Ascending aorta (tissue), 2 donors: ENCODE measurements at regions not wholly inside any gene's neighbourhood (a gene's known extent, or its start where the extent isn't known, plus 50 kb on each side); places are given as distances from the start of the nearest gene placed in this dataset.

Experiments
- DNase-seq, 2 donors: peaks; one replicate each; pipeline ENCODE4 v3.0.0-alpha.2; 2019; ENCODE audit warnings: low spot score in 2 of 2
- H3K27ac ChIP-seq, 2 donors: fragments of 200-600 bp; sonication (generic); one replicate each; pipeline ENCODE4 v1.5.1; 2016 to 2017; ENCODE audit warnings: mild to moderate bottlenecking in 1 of 2
- H3K27me3 ChIP-seq: fragments of 200-600 bp; sonication (generic); one replicate; pipeline ENCODE4 v1.5.1; 2017
- H3K36me3 ChIP-seq, 2 donors: fragments of 200-600 bp; sonication (generic); one replicate each; pipeline ENCODE4 v1.5.1; 2016
- H3K4me1 ChIP-seq, 2 donors: fragments of 200-600 bp; sonication (generic); one replicate each; pipeline ENCODE4 v1.5.1; 2016 to 2017; ENCODE audit warnings: mild to moderate bottlenecking in 1 of 2
- H3K4me3 ChIP-seq, 2 donors: fragments of 200-600 bp; sonication (generic); one replicate each; pipeline ENCODE4 v1.5.1; 2016 to 2017; ENCODE audit warnings: mild to moderate bottlenecking in 1 of 2
- H3K9me3 ChIP-seq, 2 donors: fragments of 200-600 bp; sonication (generic); one replicate each; pipeline ENCODE4 v1.5.1; 2016
- CTCF ChIP-seq, 3 experiments: fragments of 200-600 bp in 2 of 3; fragments of 450-650 bp in 1 of 3; sonication (generic) in 2 of 3; IDR thresholded peaks; one replicate each; pipeline ENCODE4 v1.5.1; 2016 to 2019; ENCODE audit warnings: antibody characterized with exemption in 3 of 3, mild to moderate bottlenecking in 1 of 3, moderate library complexity in 1 of 3
- intact Hi-C: fragments of 100-400 bp; cut with DNase I; formaldehyde crosslinking; loops from one replicate; pipeline ENCODE4 v1.15.1; 2023

DNA sequence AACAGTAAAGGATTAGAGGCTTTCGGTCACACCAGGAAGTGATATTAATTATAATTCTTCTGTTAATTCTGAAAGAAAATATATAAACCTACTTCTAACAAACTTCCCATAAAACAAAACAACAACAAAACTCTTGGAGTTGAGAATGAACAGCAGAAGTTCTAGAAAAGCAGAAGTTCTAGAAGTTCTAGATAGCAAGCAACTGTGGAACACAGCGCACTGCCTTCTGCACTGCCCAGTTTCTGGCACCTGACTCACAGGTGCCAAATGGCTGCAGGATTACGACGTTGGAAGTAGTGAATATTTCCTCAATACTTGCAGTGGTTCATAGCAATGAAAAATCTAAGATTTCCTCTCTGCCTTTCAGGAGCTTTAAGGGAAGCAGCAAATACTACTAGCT, 132.2 kb downstream of the OR13A1 start:
- Histone ChIP-seq H3K4me1 (peaks cover 0 to 13% of the 10 kb centered on the region in 2 donors), H3K4me3 (no peak overlapping the region), H3K36me3 (no peaks in the 10 kb centered on the region), H3K9me3 (no peaks in the 10 kb centered on the region), H3K27ac (no peak overlapping the region), H3K27me3 (no peaks in the 10 kb centered on the region)
- no peak for TF ChIP-seq CTCF (IDR thresholded peaks at IDR 0.05)
- intact Hi-C loops, result loop anchor here (5.0 to 10.0 kb wide), 2 partner anchors 248 to 489 kb away; partner anchors contain the start of gene ZFAND4
- DNase-seq, result no peak

DNA sequence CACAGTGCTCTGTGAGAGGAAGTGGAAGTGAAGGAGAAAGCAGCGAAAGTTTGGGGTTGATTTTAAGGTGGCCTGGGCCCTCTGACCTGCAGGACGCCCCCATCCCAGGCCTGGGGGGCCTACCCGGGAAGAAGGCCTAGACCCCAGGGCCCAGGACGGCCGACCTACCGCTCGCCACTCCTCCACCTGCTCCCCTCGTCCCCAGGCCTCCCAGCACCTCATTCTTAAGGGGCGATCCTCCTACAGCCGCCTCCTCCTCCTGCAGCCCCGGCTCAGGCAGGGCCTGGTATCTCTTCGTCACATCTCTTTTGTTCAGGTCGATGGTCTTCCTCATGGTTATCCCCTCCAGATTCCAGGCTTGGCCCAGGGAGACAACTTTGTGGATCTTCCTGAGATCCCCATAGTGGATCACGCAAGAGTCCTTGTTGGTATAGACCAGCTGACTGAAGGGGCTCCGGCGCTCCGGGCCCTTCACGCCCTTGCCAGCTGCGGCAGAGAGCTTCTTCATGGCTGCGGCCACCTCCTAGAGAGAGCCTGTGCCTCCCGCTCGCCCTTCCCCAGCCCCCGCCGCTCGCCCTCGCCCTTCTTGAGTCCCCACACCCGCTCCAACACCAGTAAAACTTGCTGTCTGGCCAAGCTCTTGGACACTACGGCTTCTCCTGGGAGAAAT, 117.5 kb downstream of the OR13A1 start:
- TF ChIP-seq CTCF (IDR thresholded peaks at IDR 0.05), result no peak
- no peaks in the 10 kb centered on the region for H3K9me3 ChIP-seq
- H3K4me3 ChIP-seq, result no peak overlapping the region
- no peaks in the 10 kb centered on the region for H3K27me3 ChIP-seq
- intact Hi-C loops, result no loop called here
- no peaks in the 10 kb centered on the region for H3K4me1 ChIP-seq
- no peak for DNase-seq
- no peak overlapping the region for H3K27ac ChIP-seq
- no peaks in the 10 kb centered on the region for H3K36me3 ChIP-seq

- Histone ChIP-seq H3K9me3 (no peaks in the 10 kb centered on the region), H3K27ac (no peak overlapping the region), H3K4me1 (no peaks in the 10 kb centered on the region), H3K27me3 (no peaks in the 10 kb centered on the region), H3K4me3 (no peak overlapping the region), H3K36me3 (no peaks in the 10 kb centered on the region)
- intact Hi-C loops, result no loop called here
- no peak for TF ChIP-seq CTCF (IDR thresholded peaks at IDR 0.05)
- no peak for DNase-seq
Observed at GRCh38 chr10:45198486-45199204, 116.8 kb downstream of the OR13A1 start.

GRCh38 chr10:45199205-45199740, 116.1 kb downstream of the OR13A1 start:
- Histone ChIP-seq H3K27me3 (no peaks in the 10 kb centered on the region), H3K36me3 (no peaks in the 10 kb centered on the region), H3K4me1 (no peaks in the 10 kb centered on the region), H3K9me3 (no peaks in the 10 kb centered on the region), H3K4me3 (no peak overlapping the region), H3K27ac (no peak overlapping the region)
- TF ChIP-seq CTCF (IDR thresholded peaks at IDR 0.05), result no peak
- DNase-seq, result no peak
- intact Hi-C loops, result no loop called here

- Histone ChIP-seq H3K4me3 (no peak overlapping the region), H3K36me3 (no peaks in the 10 kb centered on the region), H3K27me3 (no peaks in the 10 kb centered on the region), H3K27ac (no peak overlapping the region), H3K9me3 (no peaks in the 10 kb centered on the region), H3K4me1 (no peaks in the 10 kb centered on the region)
- TF ChIP-seq CTCF (IDR thresholded peaks at IDR 0.05), result no peak
- DNase-seq, result no peak
- intact Hi-C loops, result no loop called here
Observed at GRCh38 chr10:45201271-45201670, 114.1 kb downstream of the OR13A1 start.
